ENCODE measurements at regions not wholly inside any gene's neighbourhood (a gene's known extent, or its start where the extent isn't known, plus 50 kb on each side); places are given as distances from the start of the nearest gene placed in this dataset.
"Not testable (repeated sequence)": the region's sequence is repeated elsewhere in the genome, so short reads cannot be mapped to it uniquely, and the experiment has no call there.

DNA sequence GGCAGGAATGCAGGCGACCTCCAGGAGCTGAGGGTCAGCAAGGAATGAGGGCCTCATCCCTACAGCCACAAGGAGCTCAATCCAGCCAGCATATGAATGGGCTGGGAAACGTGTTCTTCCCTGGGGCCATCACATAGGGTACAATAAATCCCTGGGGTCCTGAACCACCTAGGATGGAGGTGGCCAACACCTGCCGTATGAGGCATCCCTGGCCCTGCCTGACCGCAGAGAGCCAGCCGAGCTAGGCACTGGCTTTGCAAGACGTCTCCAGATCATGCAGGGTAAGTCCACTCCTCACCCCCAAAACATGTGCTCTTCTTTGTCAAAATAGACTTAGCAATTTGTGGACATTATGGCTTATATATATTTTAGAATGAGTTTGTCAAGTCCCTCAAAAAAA is 303.7 kb upstream of the DIO3 start:
- Histone ChIP-seq H3K9me3 (ENCODE audit: low read length) (peaks cover 5% of the 10 kb centered on the region), H3K36me3 (ENCODE audit: insufficient read depth, low read length) (no peaks in the 10 kb centered on the region)

DNA sequence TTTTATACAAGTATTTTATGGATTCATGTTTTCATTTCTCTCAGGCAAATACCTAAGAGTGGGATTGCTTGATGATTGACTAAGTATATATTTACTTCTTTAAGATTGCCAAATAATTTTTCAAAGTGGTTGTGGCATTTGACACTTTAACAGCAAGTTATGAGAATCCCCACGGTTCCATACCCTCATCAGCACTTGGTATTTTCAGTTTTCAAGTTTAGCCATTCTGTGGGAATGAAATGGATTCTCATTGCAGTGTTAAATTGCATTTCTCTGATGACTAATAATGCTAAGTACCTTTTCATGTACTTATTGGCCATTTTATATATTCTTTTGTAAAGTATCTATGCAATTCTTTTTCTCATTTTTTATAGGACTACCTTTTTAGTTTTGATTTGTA is 301.5 kb upstream of the DIO3 start:
- H3K36me3 ChIP-seq (ENCODE audit: insufficient read depth, low read length) = no peaks in the 10 kb centered on the region
- H3K4me3 ChIP-seq (ENCODE audit: low read depth in 1 of 2, low read length in 2 of 2) = no peak overlapping the region
- H3K9ac ChIP-seq (ENCODE audit: low read length) = no peak overlapping the region
- no peaks in the 10 kb centered on the region for H3K27me3 ChIP-seq (ENCODE audit: control insufficient read depth in 1 of 2, insufficient read depth in 2 of 2, low read length in 2 of 2)
- no peak overlapping the region for H3K27ac ChIP-seq (ENCODE audit: low read depth, low read length)
- peaks cover 5% of the 10 kb centered on the region for H3K9me3 ChIP-seq (ENCODE audit: low read length)
- H3K4me1 ChIP-seq (ENCODE audit: insufficient read depth, low read length) = no peaks in the 10 kb centered on the region

More for the DNA sequence above, 303.7 kb upstream of the DIO3 start:
- H3K4me3 ChIP-seq (ENCODE audit: low read depth in 1 of 2, low read length in 2 of 2) = no peak overlapping the region
- H3K27me3 ChIP-seq (ENCODE audit: control insufficient read depth in 1 of 2, insufficient read depth in 2 of 2, low read length in 2 of 2) = no peaks in the 10 kb centered on the region
- no peak overlapping the region for H3K9ac ChIP-seq (ENCODE audit: low read length)
- H3K4me1 ChIP-seq (ENCODE audit: insufficient read depth, low read length) = no peaks in the 10 kb centered on the region
- H3K27ac ChIP-seq (ENCODE audit: low read depth, low read length) = no peak overlapping the region

DNA sequence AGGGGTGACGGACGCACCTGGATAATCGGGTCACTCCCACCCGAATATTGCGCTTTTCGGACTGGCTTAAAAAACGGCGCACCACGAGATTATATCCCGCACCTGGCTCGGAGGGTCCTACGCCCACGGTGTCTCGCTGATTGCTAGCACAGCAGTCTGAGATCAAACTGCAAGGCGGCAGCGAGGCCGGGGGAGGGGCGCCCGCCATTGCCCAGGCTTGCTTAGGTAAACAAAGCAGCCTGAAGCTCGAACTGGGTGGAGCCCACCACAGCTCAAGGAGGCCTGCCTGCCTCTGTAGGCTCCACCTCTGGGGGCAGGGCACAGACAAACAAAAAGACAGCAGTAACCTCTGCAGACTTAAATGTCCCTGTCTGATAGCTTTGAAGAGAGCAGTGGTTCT is 294.9 kb upstream of the DIO3 start:
- H3K4me3 ChIP-seq (ENCODE audit: low read depth in 1 of 2, low read length in 2 of 2); H3K9me3 ChIP-seq (ENCODE audit: low read length); H3K4me1 ChIP-seq (ENCODE audit: insufficient read depth, low read length); H3K9ac ChIP-seq (ENCODE audit: low read length); H3K27ac ChIP-seq (ENCODE audit: low read depth, low read length); H3K27me3 ChIP-seq (ENCODE audit: control insufficient read depth in 1 of 2, insufficient read depth in 2 of 2, low read length in 2 of 2); H3K36me3 ChIP-seq (ENCODE audit: insufficient read depth, low read length): not testable (repeated sequence)

DNA sequence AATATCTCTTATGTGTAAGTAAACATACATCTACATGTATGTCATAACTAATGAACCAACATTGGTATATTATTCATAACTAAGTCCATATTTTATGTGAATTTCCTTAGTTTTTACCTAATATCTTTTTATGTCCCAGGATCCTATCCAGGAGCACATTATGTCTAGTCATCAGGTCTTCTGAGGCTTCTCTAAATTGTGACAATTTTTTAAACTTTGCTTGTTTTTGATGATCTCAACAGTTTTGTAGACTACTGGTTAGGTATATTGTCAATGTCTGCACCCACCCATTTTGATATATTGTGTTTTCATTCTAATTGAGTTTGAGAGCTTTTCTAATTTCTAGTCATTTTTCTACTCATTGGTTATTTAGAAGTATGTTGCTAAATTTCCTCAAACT is 288.2 kb upstream of the DIO3 start:
- H3K9me3 ChIP-seq (ENCODE audit: low read length) = no peaks in the 10 kb centered on the region
- no peaks in the 10 kb centered on the region for H3K27me3 ChIP-seq (ENCODE audit: control insufficient read depth in 1 of 2, insufficient read depth in 2 of 2, low read length in 2 of 2)
- no peak overlapping the region for H3K4me3 ChIP-seq (ENCODE audit: low read depth in 1 of 2, low read length in 2 of 2)
- H3K36me3 ChIP-seq (ENCODE audit: insufficient read depth, low read length) = no peaks in the 10 kb centered on the region
- no peak overlapping the region for H3K27ac ChIP-seq (ENCODE audit: low read depth, low read length)
- H3K9ac ChIP-seq (ENCODE audit: low read length) = no peak overlapping the region
- no peaks in the 10 kb centered on the region for H3K4me1 ChIP-seq (ENCODE audit: insufficient read depth, low read length)

DNA sequence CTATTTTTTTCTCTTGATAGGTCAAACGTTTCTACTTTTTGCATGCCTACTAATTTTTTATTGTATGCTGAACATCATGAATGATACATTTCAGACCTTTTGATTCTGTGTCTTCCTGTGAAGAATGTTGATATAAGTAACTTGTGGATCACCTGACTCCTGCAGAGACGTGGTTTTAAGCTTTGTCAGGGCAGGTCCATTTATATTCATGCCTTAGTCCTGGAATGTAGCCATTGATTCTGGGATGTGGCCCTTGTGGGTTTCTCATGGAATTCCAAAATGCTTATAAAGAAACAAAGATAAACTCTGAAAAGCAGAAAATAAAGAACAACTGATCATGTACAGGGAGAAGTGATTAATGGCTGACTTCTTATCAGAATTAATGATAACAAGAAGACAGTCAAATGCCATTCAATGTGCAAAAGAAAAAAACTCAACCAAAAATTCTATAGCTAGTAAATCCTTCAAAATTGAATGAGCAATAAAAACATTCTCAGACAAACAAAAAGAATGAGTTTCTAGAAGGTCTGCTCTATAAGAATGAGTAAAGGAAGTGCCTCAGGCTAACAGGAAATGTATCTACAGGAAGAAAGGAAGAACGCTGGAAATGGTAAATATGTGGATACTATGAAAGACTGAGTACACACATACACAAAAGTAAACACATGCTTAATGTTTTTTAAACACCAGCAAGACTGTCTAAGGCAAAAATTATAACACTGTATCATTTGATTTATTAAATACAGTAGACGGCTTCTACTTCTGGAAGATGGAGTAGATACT is 284.8 kb upstream of the DIO3 start:
- no peak overlapping the region for H3K9ac ChIP-seq (ENCODE audit: low read length)
- no peaks in the 10 kb centered on the region for H3K27me3 ChIP-seq (ENCODE audit: control insufficient read depth in 1 of 2, insufficient read depth in 2 of 2, low read length in 2 of 2)
- no peaks in the 10 kb centered on the region for H3K4me1 ChIP-seq (ENCODE audit: insufficient read depth, low read length)
- no peak overlapping the region for H3K4me3 ChIP-seq (ENCODE audit: low read depth in 1 of 2, low read length in 2 of 2)
- H3K9me3 ChIP-seq (ENCODE audit: low read length) = no peaks in the 10 kb centered on the region
- no peak overlapping the region for H3K27ac ChIP-seq (ENCODE audit: low read depth, low read length)
- no peaks in the 10 kb centered on the region for H3K36me3 ChIP-seq (ENCODE audit: insufficient read depth, low read length)

DNA sequence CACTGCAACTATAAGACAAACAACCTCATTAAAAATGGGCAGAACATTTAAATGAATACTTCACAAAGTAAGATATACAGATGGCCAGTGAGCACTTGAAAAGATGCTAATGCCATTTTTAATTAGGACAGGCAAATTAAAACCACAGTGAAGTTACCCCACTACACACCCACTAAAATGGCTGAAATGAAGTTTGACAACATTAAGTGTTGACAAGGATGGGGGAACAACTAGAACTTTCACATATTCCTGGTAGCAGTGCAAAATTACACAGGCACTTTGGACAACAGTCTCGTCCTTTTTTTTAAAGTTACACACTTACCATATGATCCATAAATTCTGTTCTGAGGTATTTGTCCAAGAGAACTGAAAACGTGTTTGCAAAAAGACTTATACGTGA is 278.9 kb upstream of the DIO3 start:
- Histone ChIP-seq H3K27me3 (ENCODE audit: control insufficient read depth in 1 of 2, insufficient read depth in 2 of 2, low read length in 2 of 2) (no peaks in the 10 kb centered on the region), H3K9me3 (ENCODE audit: low read length) (no peaks in the 10 kb centered on the region), H3K36me3 (ENCODE audit: insufficient read depth, low read length) (no peaks in the 10 kb centered on the region), H3K4me3 (ENCODE audit: low read depth in 1 of 2, low read length in 2 of 2) (no peak overlapping the region), H3K9ac (ENCODE audit: low read length) (no peak overlapping the region), H3K4me1 (ENCODE audit: insufficient read depth, low read length) (no peaks in the 10 kb centered on the region), H3K27ac (ENCODE audit: low read depth, low read length) (no peak overlapping the region)

DNA sequence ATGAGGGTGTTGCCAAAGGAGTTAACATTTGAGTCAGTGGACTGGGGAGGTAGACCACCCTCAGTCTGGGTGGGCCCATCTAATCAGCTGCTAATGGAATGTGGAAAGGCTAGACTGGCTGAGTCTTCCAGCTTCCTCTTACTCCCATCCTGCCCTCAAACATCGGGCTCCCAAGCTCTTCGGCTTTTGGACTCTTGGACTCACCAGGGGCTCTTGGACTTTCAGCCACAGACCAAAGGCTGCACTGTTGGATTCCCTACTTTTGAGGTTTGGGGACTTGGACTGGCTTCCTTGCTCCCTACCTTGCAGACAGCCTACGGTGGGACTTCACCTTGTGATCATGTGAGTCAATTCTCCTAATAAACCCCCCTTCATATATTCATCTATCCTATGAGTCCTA is 276.6 kb upstream of the DIO3 start:
- Histone ChIP-seq H3K36me3 (ENCODE audit: insufficient read depth, low read length) (no peaks in the 10 kb centered on the region), H3K9ac (ENCODE audit: low read length) (no peak overlapping the region), H3K27ac (ENCODE audit: low read depth, low read length) (no peak overlapping the region)

DNA sequence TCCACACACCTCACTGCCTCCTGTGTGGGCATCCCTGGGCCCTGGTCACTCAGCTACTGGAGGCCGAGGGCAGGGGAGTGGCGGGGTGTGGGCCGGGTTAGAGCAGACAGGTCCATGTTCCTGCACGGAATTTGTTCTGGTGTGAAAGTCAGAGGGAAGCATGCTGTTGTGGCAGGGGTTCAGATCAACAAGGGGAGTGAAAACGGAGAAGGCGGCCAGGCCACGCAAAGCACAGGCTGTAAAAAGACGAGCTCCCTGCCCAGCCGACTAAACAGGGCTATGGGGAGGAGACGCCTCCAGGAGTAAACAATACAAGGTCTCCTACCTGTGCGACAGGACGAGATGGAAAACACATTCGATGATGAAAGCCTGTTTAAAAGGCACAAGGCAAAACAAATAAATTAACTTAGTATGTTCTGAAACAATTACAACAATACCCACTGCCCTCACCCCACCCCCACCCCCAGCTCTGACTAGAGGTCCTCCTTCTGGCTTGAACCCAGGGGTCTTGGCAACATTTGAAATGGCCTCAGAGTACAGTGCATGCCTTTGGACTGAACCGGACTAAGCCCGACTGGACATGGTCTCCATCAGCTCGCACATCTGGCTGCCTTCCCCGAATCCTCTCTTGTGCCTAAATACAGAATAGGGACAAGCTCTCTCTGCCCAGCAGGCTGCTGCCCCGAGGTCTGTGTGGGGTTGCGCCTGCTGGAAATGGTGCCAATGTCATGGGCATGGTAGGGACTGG is 274.9 kb upstream of the DIO3 start:
- Histone ChIP-seq H3K9me3 (ENCODE audit: low read length) (no peaks in the 10 kb centered on the region), H3K27me3 (ENCODE audit: control insufficient read depth in 1 of 2, insufficient read depth in 2 of 2, low read length in 2 of 2) (no peaks in the 10 kb centered on the region), H3K4me1 (ENCODE audit: insufficient read depth, low read length) (no peaks in the 10 kb centered on the region), H3K27ac (ENCODE audit: low read depth, low read length) (no peak overlapping the region), H3K36me3 (ENCODE audit: insufficient read depth, low read length) (no peaks in the 10 kb centered on the region), H3K9ac (ENCODE audit: low read length) (no peak overlapping the region), H3K4me3 (ENCODE audit: low read depth in 1 of 2, low read length in 2 of 2) (no peak overlapping the region)

More for the DNA sequence above, 276.6 kb upstream of the DIO3 start:
- Histone ChIP-seq H3K27me3 (ENCODE audit: control insufficient read depth in 1 of 2, insufficient read depth in 2 of 2, low read length in 2 of 2) (no peaks in the 10 kb centered on the region), H3K4me1 (ENCODE audit: insufficient read depth, low read length) (no peaks in the 10 kb centered on the region), H3K9me3 (ENCODE audit: low read length) (no peaks in the 10 kb centered on the region), H3K4me3 (ENCODE audit: low read depth in 1 of 2, low read length in 2 of 2) (no peak overlapping the region)

DNA sequence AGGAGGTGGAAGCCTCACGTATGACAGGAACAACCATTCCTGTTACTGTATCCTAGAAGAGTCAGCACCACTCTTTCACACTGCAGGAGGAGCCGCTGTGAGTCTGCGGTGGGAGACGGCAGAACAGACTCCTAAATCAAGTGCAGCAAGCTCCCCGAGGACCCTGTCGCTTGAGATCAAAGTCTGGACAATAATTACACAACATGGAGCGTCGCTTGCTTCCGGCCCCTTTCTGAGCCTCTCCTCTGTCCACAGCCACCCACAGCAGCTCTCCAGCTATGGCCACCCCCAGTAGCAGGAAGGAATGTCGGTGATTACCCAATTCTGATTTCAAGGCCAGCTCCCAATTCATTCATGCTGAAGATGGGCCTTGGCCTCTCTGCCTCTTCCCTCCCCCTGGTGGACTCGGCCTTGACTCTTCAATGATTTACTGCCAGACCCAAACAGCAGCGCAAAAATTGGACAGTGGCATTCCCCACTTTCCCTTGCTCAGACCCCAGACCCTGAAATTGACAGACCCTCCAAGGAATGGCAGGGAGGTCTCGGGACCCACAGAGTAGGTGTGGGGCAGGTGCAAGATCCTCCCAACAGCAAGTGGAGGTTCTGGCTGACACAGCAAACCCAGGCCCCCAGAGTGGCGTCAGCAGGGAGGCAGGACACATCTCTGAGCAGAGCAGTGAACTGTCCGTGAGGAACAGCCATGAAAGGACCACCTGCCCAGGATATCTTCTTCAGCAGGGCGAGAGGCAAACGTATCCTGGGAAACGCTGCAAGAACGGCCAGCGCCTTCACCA is 272.7 kb upstream of the DIO3 start:
- Histone ChIP-seq H3K4me3 (ENCODE audit: low read depth in 1 of 2, low read length in 2 of 2) (no peak overlapping the region), H3K9me3 (ENCODE audit: low read length) (no peaks in the 10 kb centered on the region), H3K27me3 (ENCODE audit: control insufficient read depth in 1 of 2, insufficient read depth in 2 of 2, low read length in 2 of 2) (no peaks in the 10 kb centered on the region), H3K27ac (ENCODE audit: low read depth, low read length) (no peak overlapping the region), H3K9ac (ENCODE audit: low read length) (no peak overlapping the region), H3K4me1 (ENCODE audit: insufficient read depth, low read length) (peaks cover 7% of the 10 kb centered on the region), H3K36me3 (ENCODE audit: insufficient read depth, low read length) (no peaks in the 10 kb centered on the region)

DNA sequence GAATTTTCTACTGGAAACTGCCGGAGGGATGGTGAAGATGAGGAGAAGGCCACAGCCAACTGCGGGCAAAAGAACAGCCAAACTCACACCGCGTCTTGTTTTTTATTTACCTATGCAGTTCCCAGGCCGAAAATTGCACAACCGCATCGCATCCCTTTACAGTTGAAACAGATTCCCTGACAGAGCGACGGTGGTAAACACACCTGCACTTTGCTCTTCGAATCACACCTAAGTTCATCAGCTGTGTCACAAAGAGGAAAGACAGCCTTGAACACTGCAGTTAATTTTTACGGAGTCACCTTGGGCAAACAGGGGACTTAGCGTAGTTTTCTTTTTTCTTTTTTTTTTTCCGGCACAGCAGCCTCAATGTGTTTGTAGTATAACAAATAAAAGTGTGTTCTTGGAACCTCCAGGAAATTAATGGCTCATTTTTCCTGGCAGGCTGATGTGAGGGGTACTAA is 272.0 kb upstream of the DIO3 start:
- Histone ChIP-seq H3K27me3 (ENCODE audit: control insufficient read depth in 1 of 2, insufficient read depth in 2 of 2, low read length in 2 of 2) (no peaks in the 10 kb centered on the region), H3K36me3 (ENCODE audit: insufficient read depth, low read length) (no peaks in the 10 kb centered on the region), H3K4me1 (ENCODE audit: insufficient read depth, low read length) (peaks cover 7% of the 10 kb centered on the region), H3K4me3 (ENCODE audit: low read depth in 1 of 2, low read length in 2 of 2) (no peak overlapping the region), H3K27ac (ENCODE audit: low read depth, low read length) (no peak overlapping the region), H3K9me3 (ENCODE audit: low read length) (no peaks in the 10 kb centered on the region), H3K9ac (ENCODE audit: low read length) (no peak overlapping the region)

DNA sequence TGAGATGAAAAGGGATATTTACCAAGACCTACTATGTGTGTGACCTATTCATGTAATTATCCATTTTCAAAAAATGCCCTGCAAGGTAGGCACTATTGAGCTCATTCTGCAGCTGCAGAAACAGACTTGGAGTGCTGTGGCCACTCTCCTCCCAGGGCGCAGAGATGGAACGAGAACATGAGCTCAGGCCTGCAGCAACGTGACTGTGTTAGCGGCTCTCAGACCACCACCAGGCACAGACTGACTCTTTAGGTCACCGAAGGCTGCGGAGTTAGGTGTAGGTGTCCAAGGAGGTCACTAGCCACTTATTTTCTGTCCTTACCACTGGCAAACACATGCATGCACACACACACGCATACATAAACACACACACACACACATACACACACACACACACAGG is 271.4 kb upstream of the DIO3 start:
- Histone ChIP-seq H3K27ac (ENCODE audit: low read depth, low read length) (no peak overlapping the region), H3K9me3 (ENCODE audit: low read length) (no peaks in the 10 kb centered on the region), H3K4me1 (ENCODE audit: insufficient read depth, low read length) (peaks cover 7% of the 10 kb centered on the region), H3K4me3 (ENCODE audit: low read depth in 1 of 2, low read length in 2 of 2) (no peak overlapping the region), H3K36me3 (ENCODE audit: insufficient read depth, low read length) (no peaks in the 10 kb centered on the region), H3K9ac (ENCODE audit: low read length) (no peak overlapping the region), H3K27me3 (ENCODE audit: control insufficient read depth in 1 of 2, insufficient read depth in 2 of 2, low read length in 2 of 2) (no peaks in the 10 kb centered on the region)
